ENCODE measurements at regions not wholly inside any gene's neighbourhood (a gene's known extent, or its start where the extent isn't known, plus 50 kb on each side); places are given as distances from the start of the nearest gene placed in this dataset.

GRCh38 chr14:29102996-29103395 is 336.4 kb downstream of the FOXG1 start:
- no peaks in the 10 kb centered on the region for H3K9me3 ChIP-seq (replicated peaks; ENCODE audit: control insufficient read depth, insufficient read depth, low read depth, low read length)
- no TSS peak for BruUV-seq (replicated peaks)
- no peaks in the 10 kb centered on the region for H3K79me2 ChIP-seq (ENCODE audit: control insufficient read depth, insufficient read depth, low read length)
- H3K4me2 ChIP-seq (ENCODE audit: insufficient read depth, low read length) = no peak overlapping the region
- no peaks in the 10 kb centered on the region for H4K20me1 ChIP-seq (replicated peaks; ENCODE audit: control insufficient read depth, insufficient read depth, low read length)
- no peak overlapping the region for H2AFZ ChIP-seq (ENCODE audit: low read depth, low read length)
- in situ Hi-C loops (cut with MboI) = no loop called here
- POLR2A ChIA-PET = no interaction called here
- no peaks in the 10 kb centered on the region for H3K9me1 ChIP-seq (ENCODE audit: control insufficient read depth, insufficient read depth, low read length)
- FAIRE-seq (no peak), DNase-seq (ENCODE audit: extremely low read depth in 1 of 4, low spot score in 3 of 4) (no peak), ATAC-seq (no peak)
- H3K4me3 ChIP-seq = no peak overlapping the region
- CTCF ChIA-PET (ENCODE audit: low intra/inter-chr PET ratio) = no interaction called here
- intact Hi-C loops (cut with micrococcal nuclease) = no loop called here
- no peaks in the 10 kb centered on the region for H3K36me3 ChIP-seq (ENCODE audit: control insufficient read depth, insufficient read depth, low read length)
- no peaks in the 10 kb centered on the region for H3K4me1 ChIP-seq (replicated peaks in 1 of 2; ENCODE audit: control insufficient read depth in 2 of 2, insufficient read depth in 2 of 2, low read length in 2 of 2)
- H3K27me3 ChIP-seq (ENCODE audit: control insufficient read depth in 2 of 2, insufficient read depth in 2 of 2, low read length in 2 of 2) = no peaks in the 10 kb centered on the region
- TF ChIP-seq SIN3B (IDR thresholded peaks at IDR 0.05; ENCODE audit: low read depth) (no peak), SRSF9 (IDR thresholded peaks at IDR 0.05; ENCODE audit: borderline replicate concordance, low read depth, low read length) (no peak)
- H3K27ac ChIP-seq (ENCODE audit: extremely low read depth, low read depth, low read length) = no peak overlapping the region
- no peak overlapping the region for H3K9ac ChIP-seq (ENCODE audit: insufficient read depth in 1 of 2, low read depth in 2 of 2, low read length in 2 of 2)
- WGBS (ENCODE audit: insufficient coverage, low coverage, missing lambda C conversion rate) = 9% methylated on average over 2 of the region's 2 CpGs

GRCh38 chr14:29108908-29109307 is 342.3 kb downstream of the FOXG1 start:
- no peaks in the 10 kb centered on the region for H3K27me3 ChIP-seq (ENCODE audit: control insufficient read depth in 2 of 2, insufficient read depth in 2 of 2, low read length in 2 of 2)
- no peaks in the 10 kb centered on the region for H3K36me3 ChIP-seq (ENCODE audit: control insufficient read depth, insufficient read depth, low read length)
- H3K9me1 ChIP-seq (ENCODE audit: control insufficient read depth, insufficient read depth, low read length) = no peaks in the 10 kb centered on the region
- no peaks in the 10 kb centered on the region for H3K4me1 ChIP-seq (replicated peaks in 1 of 2; ENCODE audit: control insufficient read depth in 2 of 2, insufficient read depth in 2 of 2, low read length in 2 of 2)
- no peak overlapping the region for H3K27ac ChIP-seq (ENCODE audit: extremely low read depth, low read depth, low read length)
- intact Hi-C loops (cut with micrococcal nuclease) = no loop called here
- no peaks in the 10 kb centered on the region for H3K79me2 ChIP-seq (ENCODE audit: control insufficient read depth, insufficient read depth, low read length)
- no CpG with 5 or more reads among the region's 1 CpG for WGBS (ENCODE audit: insufficient coverage, low coverage, missing lambda C conversion rate)
- H3K9me3 ChIP-seq (replicated peaks; ENCODE audit: control insufficient read depth, insufficient read depth, low read depth, low read length) = no peaks in the 10 kb centered on the region; the same call in 1 of the 2 replicates
- H3K4me3 ChIP-seq = no peak overlapping the region
- BruUV-seq (replicated peaks) = no TSS peak
- no peak for TF ChIP-seq CGGBP1 (CRISPR knock-in tag; IDR thresholded peaks at IDR 0.05)
- TF ChIP-seq SAP30 (IDR thresholded peaks at IDR 0.05; ENCODE audit: borderline replicate concordance, insufficient read depth, low read depth, low read length, poor library complexity, severe bottlenecking) = no peak
- no peak for TF ChIP-seq ZNF431 (CRISPR knock-in tag; IDR thresholded peaks at IDR 0.05)
- TF ChIP-seq ZNF512 (tag; IDR thresholded peaks at IDR 0.05) = peak; percentile 93
- no peak overlapping the region for H2AFZ ChIP-seq (ENCODE audit: low read depth, low read length)
- ATAC-seq (no peak), DNase-seq (ENCODE audit: extremely low read depth in 1 of 4, low spot score in 3 of 4) (no peak), FAIRE-seq (no peak)
- no peaks in the 10 kb centered on the region for H4K20me1 ChIP-seq (replicated peaks; ENCODE audit: control insufficient read depth, insufficient read depth, low read length)
- POLR2A ChIA-PET = no interaction called here
- in situ Hi-C loops (cut with MboI) = no loop called here
- CTCF ChIA-PET (ENCODE audit: low intra/inter-chr PET ratio) = no interaction called here
- no peak overlapping the region for H3K4me2 ChIP-seq (ENCODE audit: insufficient read depth, low read length)
- H3K9ac ChIP-seq (ENCODE audit: insufficient read depth in 1 of 2, low read depth in 2 of 2, low read length in 2 of 2) = no peak overlapping the region
